AG09319 (cell line): ENCODE measurements at regions not wholly inside any gene's neighbourhood (a gene's known extent, or its start where the extent isn't known, plus 50 kb on each side); places are given as distances from the start of the nearest gene placed in this dataset.
"Not testable (repeated sequence)": the region's sequence is repeated elsewhere in the genome, so short reads cannot be mapped to it uniquely, and the experiment has no call there.

Experiments
- DNase-seq: peaks from one replicate; pipeline ENCODE4 v3.0.0-alpha.2; 2010; ENCODE audit warnings: low read depth; ENCODE audit errors: extremely low read depth
- TF ChIP-seq, protein P1 (sequence below): IDR thresholded peaks from 2 replicates; pipeline ENCODE4 v1.5.1; 2011; ENCODE audit warnings: low read depth, mild to moderate bottlenecking, inconsistent platforms, low read length, moderate library complexity

GRCh38 chr13:78084401-78084800 lies 165.8 kb upstream of the EDNRB start:
- TF ChIP-seq, protein P1, sequence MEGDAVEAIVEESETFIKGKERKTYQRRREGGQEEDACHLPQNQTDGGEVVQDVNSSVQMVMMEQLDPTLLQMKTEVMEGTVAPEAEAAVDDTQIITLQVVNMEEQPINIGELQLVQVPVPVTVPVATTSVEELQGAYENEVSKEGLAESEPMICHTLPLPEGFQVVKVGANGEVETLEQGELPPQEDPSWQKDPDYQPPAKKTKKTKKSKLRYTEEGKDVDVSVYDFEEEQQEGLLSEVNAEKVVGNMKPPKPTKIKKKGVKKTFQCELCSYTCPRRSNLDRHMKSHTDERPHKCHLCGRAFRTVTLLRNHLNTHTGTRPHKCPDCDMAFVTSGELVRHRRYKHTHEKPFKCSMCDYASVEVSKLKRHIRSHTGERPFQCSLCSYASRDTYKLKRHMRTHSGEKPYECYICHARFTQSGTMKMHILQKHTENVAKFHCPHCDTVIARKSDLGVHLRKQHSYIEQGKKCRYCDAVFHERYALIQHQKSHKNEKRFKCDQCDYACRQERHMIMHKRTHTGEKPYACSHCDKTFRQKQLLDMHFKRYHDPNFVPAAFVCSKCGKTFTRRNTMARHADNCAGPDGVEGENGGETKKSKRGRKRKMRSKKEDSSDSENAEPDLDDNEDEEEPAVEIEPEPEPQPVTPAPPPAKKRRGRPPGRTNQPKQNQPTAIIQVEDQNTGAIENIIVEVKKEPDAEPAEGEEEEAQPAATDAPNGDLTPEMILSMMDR: no peak
- no peak for DNase-seq

GRCh38 chr13:78078168-78078567 lies 159.5 kb upstream of the EDNRB start:
- DNase-seq: no peak

DNA sequence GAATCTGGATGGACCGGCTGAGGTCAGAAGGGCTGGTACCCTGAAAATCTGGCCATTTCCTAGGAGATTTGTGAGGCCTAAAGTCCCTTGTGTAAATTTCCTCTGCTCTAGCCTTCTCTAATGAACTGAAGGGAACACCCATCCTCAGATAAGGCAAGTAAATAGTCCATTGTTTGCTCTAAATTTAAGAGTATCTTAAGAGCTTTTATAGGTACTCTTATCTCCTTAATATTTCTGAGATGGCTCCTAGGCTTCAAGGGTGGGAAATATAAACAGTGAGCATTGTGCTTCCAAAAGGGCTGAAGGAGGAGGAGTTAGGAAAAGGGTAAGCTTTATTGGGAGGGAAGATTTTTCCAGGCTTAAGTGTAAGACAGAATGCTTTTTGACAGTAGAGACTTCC lies 148.7 kb upstream of the EDNRB start:
- TF ChIP-seq, protein P1: no peak

More at GRCh38 chr13:78078168-78078567, 159.5 kb upstream of the EDNRB start:
- TF ChIP-seq, protein P1: no peak

DNA sequence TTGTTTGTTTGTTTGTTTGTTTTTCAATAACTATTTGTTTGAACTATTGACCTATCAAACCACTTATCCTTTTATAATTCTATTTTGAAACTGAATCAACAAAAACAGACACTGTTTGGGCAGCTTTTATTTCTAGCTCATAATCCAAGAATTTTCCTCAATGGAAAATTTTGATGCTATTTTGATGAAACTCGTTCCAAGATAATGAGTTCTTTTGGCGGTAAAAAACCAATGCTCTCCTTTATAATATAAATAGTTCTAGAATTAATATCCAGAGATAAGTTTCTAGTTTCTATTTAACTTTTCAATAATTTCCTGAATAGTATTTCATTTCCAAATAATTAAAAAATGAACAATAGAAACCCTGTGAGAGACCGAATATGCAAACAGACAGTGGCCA lies 146.5 kb upstream of the EDNRB start:
- TF ChIP-seq, protein P1: no peak
- DNase-seq: no peak

More for the DNA sequence above, 148.7 kb upstream of the EDNRB start:
- DNase-seq: no peak

DNA sequence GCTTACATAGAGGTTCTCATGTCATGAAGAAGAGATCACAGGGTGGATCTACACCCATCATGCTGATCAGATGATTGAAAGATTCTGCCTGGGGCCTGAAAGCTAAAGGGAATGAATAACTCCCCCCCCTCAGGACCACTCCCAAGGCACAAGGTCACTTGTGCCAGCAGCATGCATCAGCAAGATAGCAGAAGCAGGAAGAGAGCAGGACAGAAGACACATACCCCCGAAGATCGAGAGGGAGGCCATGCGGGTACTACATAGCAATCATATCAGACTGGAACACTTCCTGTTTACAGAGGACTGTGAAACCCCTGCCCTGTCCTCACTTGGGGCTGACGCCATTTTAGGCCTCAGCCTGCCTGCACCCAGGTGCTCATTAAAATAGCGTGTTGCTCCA lies 143.2 kb upstream of the EDNRB start:
- TF ChIP-seq, protein P1: no peak
- no peak for DNase-seq

DNA sequence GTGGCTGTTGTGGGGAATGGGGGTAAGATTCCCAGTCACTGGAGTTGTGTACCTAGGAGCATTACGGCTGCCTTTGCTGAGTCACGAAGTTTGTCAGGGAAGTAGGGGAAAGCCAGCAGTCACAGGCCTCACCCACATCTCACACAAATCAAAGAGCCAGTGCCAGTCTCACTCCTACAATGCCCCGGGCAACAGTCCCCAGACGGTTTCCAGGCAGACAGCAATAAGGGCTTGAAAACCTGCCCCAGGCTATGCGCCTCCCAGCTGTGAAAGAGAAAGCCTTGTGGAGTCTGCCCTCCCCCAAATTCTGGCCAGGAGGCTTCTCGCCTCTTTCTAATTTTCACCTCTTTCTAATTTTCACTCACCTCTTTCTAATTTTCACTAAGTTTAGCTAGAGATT lies 142.3 kb upstream of the EDNRB start:
- TF ChIP-seq, protein P1: no peak
- DNase-seq: no peak

GRCh38 chr13:78056865-78057264 lies 138.2 kb upstream of the EDNRB start:
- not testable (repeated sequence) for DNase-seq

DNA sequence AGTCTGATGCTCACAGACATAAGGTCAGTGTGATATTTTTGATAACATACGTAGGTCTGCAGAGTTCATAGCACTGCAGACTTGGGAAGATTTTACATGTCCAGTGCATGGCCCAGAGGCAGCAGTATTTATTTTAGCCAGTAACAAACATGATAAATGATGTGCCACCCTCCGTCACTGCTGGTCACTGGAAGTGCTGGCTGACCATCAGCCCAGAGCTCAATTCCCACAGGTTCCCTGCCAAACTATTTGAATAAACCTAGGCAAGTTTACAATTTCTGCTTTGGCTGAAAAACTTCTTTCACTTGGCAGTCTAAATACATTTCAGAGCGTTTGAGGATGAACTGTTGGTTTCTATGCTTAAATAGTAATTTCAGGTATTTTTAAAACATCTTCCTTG lies 135.5 kb upstream of the EDNRB start:
- TF ChIP-seq, protein P1: no peak
- DNase-seq: no peak
